ENCODE measurements at regions not wholly inside any gene's neighbourhood (a gene's known extent, or its start where the extent isn't known, plus 50 kb on each side); places are given as distances from the start of the nearest gene placed in this dataset.
A peak's percentile ranks its signal among the peaks of the same experiment; 100 is the strongest.
"Not testable (repeated sequence)": the region's sequence is repeated elsewhere in the genome, so short reads cannot be mapped to it uniquely, and the experiment has no call there.

- peak; percentile 14 for DNase-seq
These were observed 69.4 kb downstream of the SAMD9 start for GRCh38 chr7:93048136-93048930.

- no peak for DNase-seq
These were observed 70.2 kb downstream of the SAMD9 start for GRCh38 chr7:93047514-93048099.

GRCh38 chr7:93046641-93047040 is 71.1 kb downstream of the SAMD9 start:
- DNase-seq, result no peak

- DNase-seq, result no peak
These were observed 73.5 kb downstream of the SAMD9 start for GRCh38 chr7:93044147-93044810.

GRCh38 chr7:93043385-93043985 is 74.3 kb downstream of the SAMD9 start:
- no peak for DNase-seq

GRCh38 chr7:93040355-93040754 is 77.4 kb downstream of the SAMD9 start:
- DNase-seq, result no peak

GRCh38 chr7:93039786-93040185 is 78.0 kb downstream of the SAMD9 start:
- DNase-seq, result no peak

GRCh38 chr7:93039282-93039681 is 78.5 kb downstream of the SAMD9 start:
- no peak for DNase-seq

GRCh38 chr7:93036807-93037206 is 81.0 kb downstream of the SAMD9 start:
- DNase-seq, result no peak

- DNase-seq, result no peak
These were observed 81.6 kb downstream of the SAMD9 start for GRCh38 chr7:93036149-93036640.

- no peak for DNase-seq
These were observed 86.0 kb downstream of the SAMD9 start for GRCh38 chr7:93031795-93032194.

GRCh38 chr7:93030605-93031225 is 87.1 kb downstream of the SAMD9 start:
- no peak for DNase-seq

GRCh38 chr7:93029056-93029455 is 88.7 kb downstream of the SAMD9 start:
- no peak for DNase-seq

- no peak for DNase-seq
These were observed 89.2 kb downstream of the SAMD9 start for GRCh38 chr7:93028610-93029009.

GRCh38 chr7:93027044-93027443 is 90.7 kb downstream of the SAMD9 start:
- DNase-seq, result no peak

GRCh38 chr7:93026425-93026824 is 91.4 kb downstream of the SAMD9 start:
- DNase-seq, result no peak

GRCh38 chr7:93025389-93025788 is 92.4 kb downstream of the SAMD9 start:
- no peak for DNase-seq

- not testable (repeated sequence) for DNase-seq
These were observed 94.8 kb downstream of the SAMD9 start for GRCh38 chr7:93022931-93023478.

- no peak for DNase-seq
These were observed 96.0 kb downstream of the SAMD9 start for GRCh38 chr7:93021748-93022147.

- no peak for DNase-seq
These were observed 99.1 kb downstream of the SAMD9 start for GRCh38 chr7:93018716-93019115.

GRCh38 chr7:93016681-93017381 is 100.9 kb downstream of the SAMD9 start:
- no peak for DNase-seq
